Erythroblast (primary cell): ENCODE measurements at regions not wholly inside any gene's neighbourhood (a gene's known extent, or its start where the extent isn't known, plus 50 kb on each side); places are given as distances from the start of the nearest gene placed in this dataset.

Experiments used
- GATA1 ChIP-seq: IDR thresholded peaks from 2 replicates; pipeline ENCODE4 v1.6.1; 2011; ENCODE audit warnings: low read depth, mild to moderate bottlenecking, control low read depth, low read length, moderate library complexity
- POLR2A ChIP-seq: IDR thresholded peaks from 2 replicates; pipeline ENCODE4 v1.6.1; 2011; ENCODE audit warnings: mild to moderate bottlenecking, low read length

GRCh38 chr9:38229504-38230155 lies 160.6 kb upstream of the SHB start:
- TF ChIP-seq POLR2A (no peak), GATA1 (no peak)
